Endothelial cell of umbilical vein (primary cell): ENCODE measurements at regions not wholly inside any gene's neighbourhood (a gene's known extent, or its start where the extent isn't known, plus 50 kb on each side); places are given as distances from the start of the nearest gene placed in this dataset.

Experiments
- BruUV-seq: library from RNA; stranded (reverse); fragments of 400-500 nt; replicated peaks from 2 replicates; lab custom pipeline; 2021; lab: Mats Ljungman, UMichigan
- CTCF ChIA-PET: fragments of 300-600, 350-600 bp; sonication (Branson Sonifier 250); formaldehyde crosslinking; loops from one replicate; lab custom pipeline; 2021; ENCODE audit warnings: antibody characterized with exemption, inconsistent platforms; lab: Charles Lee
- POLR2A ChIA-PET: fragments of 300-600, 350-600 bp; sonication (Branson Sonifier 250); formaldehyde crosslinking; loops from one replicate; lab custom pipeline; 2021; ENCODE audit warnings: antibody characterized with exemption, inconsistent platforms; lab: Charles Lee
- DNase-seq: peaks from one replicate; pipeline ENCODE4 v3.0.0-alpha.2; 2011; ENCODE audit warnings: low read depth, low spot score
- FAIRE-seq: peaks from 2 replicates; lab custom pipeline; 2011; peaks lifted over from hg19 to GRCh38; lab: Jason Lieb, UNC
- H2AFZ ChIP-seq: 2 replicates; pipeline ENCODE4 v1.6.0; 2012; ENCODE audit warnings: low read depth, low read length, control low read depth, inconsistent platforms
- H3K27ac ChIP-seq: 2 replicates; pipeline ENCODE4 v1.5.1; 2011; ENCODE audit warnings: low read depth, mild to moderate bottlenecking, control low read depth, low read length, moderate library complexity; ENCODE audit not compliant: insufficient read depth
- H3K27me3 ChIP-seq, 2 experiments: 2 replicates each; pipeline versions ENCODE4 v1.6.0 to v1.6.1; 2011; ENCODE audit warnings: low read length in 2 of 2, mixed read lengths in 1 of 2; ENCODE audit not compliant: control insufficient read depth in 2 of 2, insufficient read depth in 2 of 2
- H3K36me3 ChIP-seq, 2 experiments: 2 replicates in 1 of 2; 3 replicates in 1 of 2; pipeline ENCODE4 v1.5.1; 2011; ENCODE audit warnings: low read length in 2 of 2, mild to moderate bottlenecking in 1 of 2, moderate library complexity in 1 of 2; ENCODE audit not compliant: control insufficient read depth in 2 of 2, insufficient read depth in 2 of 2; ENCODE audit errors: extremely low read depth in 1 of 2
- H3K4me1 ChIP-seq: 3 replicates; pipeline ENCODE4 v1.5.1; 2011; ENCODE audit warnings: mild to moderate bottlenecking, low read length; ENCODE audit not compliant: control insufficient read depth, insufficient read depth; ENCODE audit errors: extremely low read depth
- H3K4me2 ChIP-seq: 2 replicates; pipeline ENCODE4 v1.6.1; 2011; ENCODE audit warnings: low read length, control low read depth, mixed read lengths; ENCODE audit not compliant: insufficient read depth
- H3K4me3 ChIP-seq, 3 experiments: fragments of 200-600 bp in 1 of 3; sonication (generic), shearing (Covaris generic) in 1 of 3; replicated peaks in 1 of 3; 2 replicates each; pipeline ENCODE4 v1.5.1; 2011 to 2016; ENCODE audit warnings: control low read depth in 3 of 3, low read length in 3 of 3, mild to moderate bottlenecking in 2 of 3, inconsistent platforms in 1 of 3, low read depth in 1 of 3, moderate library complexity in 1 of 3; ENCODE audit not compliant: insufficient read depth in 1 of 3
- H3K79me2 ChIP-seq: 2 replicates; pipeline ENCODE4 v1.6.0; 2012; ENCODE audit warnings: low read length, inconsistent platforms; ENCODE audit not compliant: control insufficient read depth, insufficient read depth
- H3K9ac ChIP-seq: replicated peaks from 2 replicates; pipeline ENCODE3; 2011; ENCODE audit warnings: low read length, control low read depth; ENCODE audit not compliant: insufficient read depth; ENCODE audit errors: extremely low read depth
- H3K9me1 ChIP-seq: replicated peaks from 3 replicates; pipeline ENCODE4 v1.6.0; 2011; ENCODE audit warnings: mild to moderate bottlenecking, low read length; ENCODE audit not compliant: control insufficient read depth, insufficient read depth; ENCODE audit errors: extremely low read depth
- H3K9me3 ChIP-seq: replicated peaks from 2 replicates; pipeline ENCODE4 v1.5.1; 2012; ENCODE audit warnings: low read length, inconsistent platforms; ENCODE audit not compliant: control insufficient read depth, insufficient read depth
- H4K20me1 ChIP-seq: replicated peaks from 2 replicates; pipeline ENCODE3; 2011; ENCODE audit warnings: mild to moderate bottlenecking, low read length; ENCODE audit not compliant: control insufficient read depth, insufficient read depth; ENCODE audit errors: extremely low read depth
- CTCF ChIP-seq, 2 donors: IDR thresholded peaks; 1 replicate in 1 of 2; 2 replicates in 1 of 2; pipeline ENCODE4 v1.5.1; 2011; ENCODE audit warnings: low read length in 2 of 2, mild to moderate bottlenecking in 2 of 2, moderate library complexity in 2 of 2, control low read depth in 1 of 2, inconsistent platforms in 1 of 2, low read depth in 1 of 2; ENCODE audit not compliant: insufficient read depth in 1 of 2; ENCODE audit errors: extremely low read depth in 1 of 2
- EZH2 ChIP-seq: IDR thresholded peaks from 2 replicates; pipeline ENCODE4 v1.6.1; 2012; ENCODE audit warnings: borderline replicate concordance, low read depth, mild to moderate bottlenecking, moderate library complexity, low read length, inconsistent platforms; ENCODE audit not compliant: severe bottlenecking
- FOS ChIP-seq: IDR thresholded peaks from 2 replicates; pipeline ENCODE4 v1.6.1; 2011; ENCODE audit warnings: mild to moderate bottlenecking, low read length, moderate library complexity, borderline replicate concordance; ENCODE audit not compliant: insufficient read depth
- GATA2 ChIP-seq: IDR thresholded peaks from 2 replicates; pipeline ENCODE4 v1.7.0; 2011; ENCODE audit warnings: low read depth, mild to moderate bottlenecking, moderate library complexity, mixed read lengths, low read length; ENCODE audit not compliant: insufficient read length, insufficient read depth
- JUN ChIP-seq: IDR thresholded peaks from 2 replicates; pipeline ENCODE4 v1.6.1; 2011; ENCODE audit warnings: borderline replicate concordance, low read depth; ENCODE audit not compliant: insufficient read length, insufficient read depth
- MYC ChIP-seq: IDR thresholded peaks from one replicate; pipeline ENCODE4 v1.6.1; 2011; ENCODE audit warnings: mild to moderate bottlenecking, low read depth, low read length
- POLR2A ChIP-seq: IDR thresholded peaks from 2 replicates; pipeline ENCODE4 v1.6.1; 2012; ENCODE audit warnings: low read depth, mild to moderate bottlenecking, control low read depth, low read length
- POLR2AphosphoS5 ChIP-seq: IDR thresholded peaks from 2 replicates; pipeline ENCODE4 v1.6.1; 2012; ENCODE audit warnings: low read depth, mild to moderate bottlenecking, control low read depth, low read length, moderate library complexity; ENCODE audit not compliant: insufficient read depth
- dilution Hi-C: fragments of 300-500 bp; cut with MboI; formaldehyde crosslinking; loops from one replicate; pipeline ENCODE4 v1.15.0; 2019; ENCODE audit warnings: low sequenced_read_pairs; ENCODE audit not compliant: extremely low pct_ligation_motif_present
- intact Hi-C: fragments of 100-400 bp; cut with micrococcal nuclease; formaldehyde crosslinking; loops from one replicate; pipeline ENCODE4 v1.10.0; 2022
- TF ChIP-seq, protein P1 (sequence below): IDR thresholded peaks from 2 replicates; pipeline ENCODE4 v1.6.1; 2011; ENCODE audit not compliant: insufficient read depth, insufficient read length

DNA sequence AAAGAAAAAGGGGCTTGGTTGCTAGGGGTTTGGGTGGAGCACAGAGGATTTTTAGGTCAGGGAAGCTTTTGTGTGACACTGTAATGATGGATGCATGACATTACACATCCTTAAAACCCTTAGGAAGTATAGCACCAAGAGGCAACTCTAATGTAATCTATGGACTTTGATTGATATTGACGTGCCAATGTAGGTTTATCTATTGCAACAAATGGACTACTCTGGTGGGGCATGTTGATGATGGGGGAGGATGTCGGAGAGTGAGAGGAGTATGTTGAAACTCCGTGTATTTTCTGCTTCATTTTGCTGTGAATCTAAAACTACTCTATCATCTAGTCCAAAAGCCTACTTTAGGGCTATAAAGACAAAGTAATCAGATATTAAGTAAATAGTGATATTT, 72.3 kb upstream of the PAX6 start:
- Histone ChIP-seq H3K9me3 (no peaks in the 10 kb centered on the region), H3K4me2 (no peak overlapping the region), H3K4me3 (no peak overlapping the region), H3K4me1 (no peaks in the 10 kb centered on the region), H3K79me2 (no peaks in the 10 kb centered on the region), H4K20me1 (no peaks in the 10 kb centered on the region), H3K9ac (no peak overlapping the region), H2AFZ (no peak overlapping the region), H3K9me1 (no peaks in the 10 kb centered on the region), H3K36me3 (no peaks in the 10 kb centered on the region), H3K27ac (no peak overlapping the region), H3K27me3 (no peaks in the 10 kb centered on the region)
- DNase-seq (no peak), FAIRE-seq (no peak)
- no TSS peak for BruUV-seq
- ChIA-PET CTCF (no interaction called here), POLR2A (no interaction called here)
- intact Hi-C loops = no loop called here
- TF ChIP-seq MYC = no peak
- TF ChIP-seq JUN = no peak
- TF ChIP-seq FOS = no peak
- no peak for TF ChIP-seq POLR2AphosphoS5
- TF ChIP-seq, protein P1, sequence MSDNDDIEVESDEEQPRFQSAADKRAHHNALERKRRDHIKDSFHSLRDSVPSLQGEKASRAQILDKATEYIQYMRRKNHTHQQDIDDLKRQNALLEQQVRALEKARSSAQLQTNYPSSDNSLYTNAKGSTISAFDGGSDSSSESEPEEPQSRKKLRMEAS = no peak
- no peak for TF ChIP-seq POLR2A
- TF ChIP-seq CTCF (IDR thresholded peaks at IDR 0.05; ENCODE audit: extremely low read depth in 1 of 2, insufficient read depth in 1 of 2, low read depth in 1 of 2, low read length in 2 of 2) = no peak
- TF ChIP-seq EZH2 = no peak
- no peak for TF ChIP-seq GATA2
- dilution Hi-C loops = no loop called here
